GM18520 (cell line): ENCODE measurements at regions not wholly inside any gene's neighbourhood (a gene's known extent, or its start where the extent isn't known, plus 50 kb on each side); places are given as distances from the start of the nearest gene placed in this dataset.

ENCODE experiments used
- ATAC-seq: cut with Tn5 transposase; IDR thresholded peaks from one replicate; pipeline ENCODE4 v1.9.1; 2021; ENCODE audit not compliant: unreplicated experiment

DNA sequence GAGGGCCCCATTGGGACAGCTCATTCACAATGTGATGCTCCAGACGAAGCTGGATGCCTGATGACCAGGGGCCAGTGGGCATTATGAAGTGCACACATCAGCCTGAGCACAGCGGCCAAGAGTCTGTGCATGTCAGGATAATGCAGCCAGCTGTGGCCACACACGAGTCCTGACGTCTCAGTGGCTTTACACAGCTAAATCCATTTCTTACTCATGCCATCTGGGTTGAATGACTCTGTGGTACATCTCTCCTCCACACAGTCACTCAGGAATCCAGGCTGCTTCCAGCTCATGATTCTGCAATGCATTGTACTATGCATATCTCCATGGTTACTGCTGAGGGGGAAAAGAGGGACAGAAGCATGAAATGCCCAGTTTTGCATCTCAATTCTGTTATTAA, 123.6 kb downstream of the PRLHR start:
- ATAC-seq = no peak

DNA sequence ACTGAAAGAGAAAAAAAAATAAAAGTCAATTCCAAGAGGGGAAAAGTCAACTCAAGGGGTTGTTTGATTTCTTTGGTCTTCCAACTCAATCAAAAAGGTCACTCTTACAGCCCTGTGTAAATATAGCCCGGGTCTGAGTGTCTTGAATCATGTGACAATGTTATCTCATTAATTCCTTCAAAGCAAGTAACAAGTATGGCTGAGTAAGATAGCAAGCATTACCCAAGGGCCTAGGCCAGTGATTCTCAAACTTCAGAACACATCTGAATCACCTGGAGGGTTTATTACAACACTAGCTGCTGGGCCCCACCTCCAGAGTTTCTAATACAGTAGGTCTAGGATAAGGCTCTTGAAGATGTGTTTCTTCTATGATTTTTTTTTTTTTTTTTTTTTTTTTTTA, 125.0 kb downstream of the PRLHR start:
- ATAC-seq = no peak

DNA sequence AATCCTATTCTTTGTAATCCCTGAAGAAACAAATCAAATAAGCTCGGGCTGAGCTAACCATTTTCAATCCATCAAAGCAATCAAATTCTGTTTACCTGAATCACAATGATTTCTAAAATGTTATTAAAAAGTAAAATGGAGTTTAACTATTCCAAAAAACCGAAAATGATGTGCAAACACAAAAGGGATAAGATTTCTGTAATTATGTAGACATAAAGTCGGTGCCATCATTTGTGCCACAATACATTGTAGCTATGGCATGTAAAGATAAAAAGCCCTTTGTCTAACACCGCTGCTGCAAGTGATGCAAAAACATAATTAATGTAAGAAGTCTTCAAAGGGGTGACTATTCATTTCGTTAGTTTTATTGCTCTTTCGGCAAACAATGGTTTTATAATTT, 125.1 kb upstream of the FAM204A start:
- no peak for ATAC-seq

DNA sequence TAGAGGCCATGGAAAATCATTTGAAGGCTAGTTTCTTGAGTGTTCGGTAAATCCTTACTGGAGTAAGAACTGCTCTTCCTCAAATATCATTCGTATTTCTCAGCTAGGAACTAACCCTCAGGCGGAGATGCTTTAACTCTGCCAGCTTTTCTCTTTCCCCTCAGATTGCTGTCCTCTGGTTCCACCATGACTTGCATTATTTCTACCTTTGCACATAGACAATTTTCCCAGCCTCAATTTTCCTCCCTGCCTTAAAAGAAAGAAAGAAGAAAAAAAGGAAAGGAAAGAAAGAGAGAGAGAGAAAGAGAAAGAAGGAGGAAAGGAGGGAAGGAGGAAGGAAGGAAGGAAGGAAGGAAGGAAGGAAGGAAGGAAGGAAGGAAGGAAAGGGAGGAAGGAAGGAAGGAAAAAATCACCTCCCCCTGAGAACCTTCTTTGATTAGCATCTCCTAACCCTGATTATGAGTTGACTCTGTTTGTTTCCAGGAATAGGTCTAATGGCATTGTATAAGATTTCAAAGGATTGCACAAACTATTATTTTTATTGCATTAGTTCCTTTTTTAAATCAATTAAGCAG, 123.3 kb upstream of the FAM204A start:
- no peak for ATAC-seq

DNA sequence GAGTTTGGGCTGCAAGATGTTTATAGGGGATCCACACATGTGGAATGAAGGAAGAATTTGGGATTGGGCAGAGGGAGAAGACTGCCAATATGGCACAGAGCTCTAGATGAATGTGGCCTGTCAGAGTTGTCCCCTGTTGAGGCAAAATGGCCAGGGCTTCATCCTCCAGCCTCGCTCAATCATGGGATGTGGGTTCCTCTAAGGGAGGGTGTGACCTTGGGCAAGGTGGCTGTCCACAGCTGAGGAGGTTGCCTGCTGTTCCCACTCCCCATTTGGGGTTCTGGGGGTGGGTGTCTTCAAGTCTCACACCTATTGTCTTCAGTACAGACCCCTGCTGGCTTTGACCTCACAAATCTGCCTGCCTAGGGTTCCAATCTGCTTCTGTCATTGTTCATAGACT, 121.6 kb upstream of the FAM204A start:
- ATAC-seq = no peak

DNA sequence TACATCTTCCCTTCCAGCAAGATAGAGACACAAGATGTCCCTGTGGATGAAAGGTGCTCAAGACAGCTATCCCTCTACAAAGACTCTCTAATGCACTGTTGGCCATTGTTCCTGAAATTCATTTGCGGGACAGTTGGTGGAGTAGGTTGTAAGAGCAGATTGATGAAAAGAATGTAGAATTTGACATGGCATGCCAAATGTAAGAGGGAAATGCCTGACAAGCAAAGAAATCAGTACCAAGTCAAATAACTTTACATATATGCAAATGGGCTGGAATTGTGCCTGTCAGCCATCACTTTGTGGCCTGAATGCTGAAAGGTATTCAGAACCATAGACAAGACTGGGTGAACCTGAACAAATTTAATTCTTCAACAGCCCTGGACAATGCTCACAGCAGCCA, 120.3 kb upstream of the FAM204A start:
- ATAC-seq = no peak

DNA sequence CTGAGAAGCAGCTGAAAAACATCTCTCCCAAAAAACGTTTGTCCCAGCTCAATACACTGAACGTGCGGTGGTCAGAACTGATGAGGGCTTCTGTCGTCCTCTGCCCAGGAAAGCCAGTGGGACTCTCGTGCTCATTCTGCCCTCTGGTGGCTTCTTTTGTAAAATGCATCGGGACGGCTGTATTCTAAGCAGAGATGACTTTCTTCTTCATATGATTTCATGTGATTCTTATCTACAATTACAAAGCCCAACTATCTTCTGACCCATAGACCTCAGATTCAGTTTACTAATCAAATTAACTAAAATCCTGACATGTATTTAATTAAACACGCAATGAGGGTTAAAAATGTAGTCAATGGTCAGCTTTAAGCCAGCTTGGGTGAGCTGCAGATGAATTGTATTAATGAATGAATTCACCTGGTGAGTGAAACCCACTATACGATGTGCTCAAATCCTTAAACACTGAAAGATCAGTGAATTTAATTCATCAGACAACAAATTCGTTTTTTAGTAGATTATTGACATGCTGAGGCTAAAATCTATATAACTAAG, 117.6 kb upstream of the FAM204A start:
- ATAC-seq = no peak

DNA sequence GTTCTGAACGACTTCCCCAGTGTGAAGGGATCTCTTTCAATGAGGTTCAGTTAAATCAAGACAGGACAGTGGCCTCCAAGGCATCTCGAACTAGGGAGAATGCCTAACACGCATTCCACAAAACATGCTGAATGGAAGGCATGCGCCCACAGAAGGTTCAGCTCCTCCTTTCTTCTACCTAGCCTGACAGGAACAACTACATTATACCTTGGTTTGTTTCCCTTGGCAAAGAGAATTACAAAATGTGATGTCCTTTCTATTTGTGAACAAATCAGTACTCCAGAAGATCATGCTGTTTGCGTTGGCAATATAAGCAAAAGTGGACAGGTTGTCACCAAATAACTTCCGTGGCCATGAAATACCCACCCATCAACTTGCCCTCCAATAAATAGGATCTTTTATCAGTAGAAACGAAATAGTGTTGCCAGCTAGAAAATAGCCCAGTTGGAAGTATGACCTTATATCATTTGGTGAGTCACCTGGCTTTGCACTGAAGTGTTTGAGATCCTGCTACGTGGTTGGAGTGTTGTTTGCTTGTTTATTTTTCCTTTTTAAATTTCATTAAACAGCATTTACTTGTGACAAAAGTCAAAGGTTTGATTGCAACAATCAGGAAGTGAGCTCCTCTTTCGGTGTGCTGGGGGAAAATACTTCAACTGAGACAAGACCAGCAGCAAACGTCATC, 117.0 kb upstream of the FAM204A start:
- ATAC-seq = no peak

DNA sequence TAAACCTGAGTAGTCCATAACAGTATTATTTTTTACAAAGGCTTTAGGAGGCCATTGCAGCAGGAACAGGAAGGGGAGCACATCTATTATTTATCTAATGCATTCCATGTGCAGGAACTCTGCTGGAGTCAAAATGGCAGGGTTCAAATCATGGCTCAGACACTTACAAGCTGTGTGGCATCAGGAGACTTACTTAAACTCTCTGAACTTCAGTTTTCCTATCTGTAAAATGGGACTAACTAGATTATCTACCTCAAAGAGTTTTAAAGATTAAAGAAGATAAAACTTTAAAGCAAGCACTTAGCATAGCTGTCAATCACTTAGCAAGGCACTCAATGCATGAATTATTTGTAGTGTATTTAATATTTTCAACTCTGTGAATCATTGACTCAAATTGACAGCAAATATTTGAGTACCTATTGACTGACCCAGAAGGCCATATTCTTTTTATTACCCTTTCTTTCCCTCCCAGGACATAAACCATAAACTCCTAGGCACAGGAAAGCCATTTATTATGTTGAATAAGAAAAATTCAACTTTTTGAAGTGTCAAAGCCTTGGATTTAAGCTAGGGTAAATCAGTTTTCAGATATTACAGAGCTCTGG, 115.8 kb upstream of the FAM204A start:
- ATAC-seq = no peak

DNA sequence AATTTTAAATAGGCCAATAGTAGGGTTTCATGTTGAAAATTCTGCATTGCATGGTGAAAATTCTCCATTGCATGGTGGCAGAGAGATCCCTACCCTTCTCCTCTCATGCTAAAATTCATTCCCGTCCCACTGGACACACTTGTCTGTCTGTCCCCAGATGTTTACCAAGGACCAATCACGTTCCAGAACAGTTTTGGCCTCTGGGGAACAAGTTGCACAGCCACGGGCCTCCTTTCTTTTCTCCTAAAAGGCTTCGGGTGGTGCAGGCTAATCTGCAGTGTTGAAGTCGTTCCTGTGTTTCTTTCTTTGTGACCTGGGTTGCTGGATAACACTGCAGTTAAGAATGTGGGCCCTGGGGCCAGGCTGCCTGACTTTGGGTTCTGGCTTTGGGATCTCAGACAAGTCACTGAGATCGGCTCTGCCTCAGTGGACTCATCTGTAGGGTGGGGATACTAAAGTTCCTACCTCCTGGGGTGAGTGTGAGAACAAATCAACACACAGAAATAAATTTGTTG, 113.1 kb upstream of the FAM204A start:
- ATAC-seq = no peak

DNA sequence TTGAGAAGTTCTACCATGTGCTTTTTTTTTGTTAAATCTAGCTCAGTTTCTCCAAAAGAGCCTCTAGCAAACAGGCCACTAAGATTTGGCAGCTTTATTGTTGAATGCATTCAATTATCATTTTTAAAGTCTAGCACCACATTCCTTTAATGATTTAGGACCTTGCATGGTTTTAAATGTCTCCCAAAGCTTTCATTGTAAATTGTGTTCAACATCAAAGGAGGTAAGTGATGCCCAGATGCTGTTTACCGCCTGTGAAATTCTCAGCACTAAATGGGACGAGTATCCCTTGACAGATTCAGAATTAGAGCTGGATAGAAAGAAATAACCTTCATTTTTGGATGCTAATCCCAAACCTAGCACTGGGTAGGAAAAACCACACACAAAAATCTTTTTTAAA, 112.1 kb upstream of the FAM204A start:
- ATAC-seq = no peak

DNA sequence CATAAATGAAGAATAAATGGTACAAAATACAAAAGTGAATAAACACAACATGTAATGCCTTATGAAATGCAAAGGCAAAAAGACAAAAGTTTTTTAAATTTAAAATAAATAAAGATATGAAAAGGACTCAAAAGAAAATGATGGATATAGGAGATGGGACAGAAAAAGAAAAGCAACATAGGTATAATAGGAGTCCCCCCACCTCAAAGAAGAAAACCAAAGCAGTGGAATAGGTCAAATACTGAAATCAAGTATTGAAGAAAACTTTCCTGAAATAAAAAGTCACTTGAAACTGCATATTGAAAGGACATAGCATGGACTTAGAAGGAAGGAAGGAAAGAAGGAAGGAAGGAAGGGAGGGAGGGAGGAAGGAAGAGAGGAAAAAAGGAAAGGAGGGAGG, 110.0 kb upstream of the FAM204A start:
- no peak for ATAC-seq

DNA sequence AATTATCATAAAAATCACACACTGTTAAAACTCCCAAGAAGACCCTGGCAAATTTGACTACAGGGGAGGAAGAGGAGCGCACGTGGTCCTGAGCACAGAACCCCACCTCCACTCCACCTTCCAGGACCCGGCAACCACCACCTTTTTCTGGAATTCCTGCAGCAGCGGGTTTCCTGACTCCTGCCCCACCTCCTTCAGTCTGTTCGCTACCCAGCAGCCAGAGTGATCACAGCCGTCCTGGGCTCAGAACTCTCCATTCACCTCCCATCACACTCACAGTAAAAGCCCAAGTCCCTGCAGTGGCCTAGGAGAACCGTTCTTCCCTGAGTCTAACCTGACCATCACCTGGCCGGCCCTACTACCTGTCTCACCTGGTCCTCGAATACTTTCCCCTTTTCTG, 107.4 kb upstream of the FAM204A start:
- no peak for ATAC-seq

DNA sequence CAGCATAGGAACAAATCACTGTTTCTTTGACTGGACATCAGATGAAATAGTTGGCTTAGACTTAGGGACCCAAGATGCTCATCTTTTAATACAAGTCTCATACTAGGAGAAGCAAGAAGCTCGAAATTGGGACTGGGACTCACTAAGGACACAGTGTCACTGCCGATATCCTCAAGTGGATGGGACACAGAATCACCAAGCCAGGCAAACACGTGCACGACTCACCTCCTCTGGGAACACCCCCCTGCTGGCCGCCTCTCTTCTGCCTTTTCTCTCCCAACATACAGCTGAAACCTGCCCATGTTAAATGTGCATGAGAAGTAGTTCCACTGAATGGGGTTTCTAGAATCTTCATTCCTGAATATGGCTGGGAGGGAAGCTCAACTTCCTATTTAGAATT, 106.6 kb upstream of the FAM204A start:
- ATAC-seq = no peak

DNA sequence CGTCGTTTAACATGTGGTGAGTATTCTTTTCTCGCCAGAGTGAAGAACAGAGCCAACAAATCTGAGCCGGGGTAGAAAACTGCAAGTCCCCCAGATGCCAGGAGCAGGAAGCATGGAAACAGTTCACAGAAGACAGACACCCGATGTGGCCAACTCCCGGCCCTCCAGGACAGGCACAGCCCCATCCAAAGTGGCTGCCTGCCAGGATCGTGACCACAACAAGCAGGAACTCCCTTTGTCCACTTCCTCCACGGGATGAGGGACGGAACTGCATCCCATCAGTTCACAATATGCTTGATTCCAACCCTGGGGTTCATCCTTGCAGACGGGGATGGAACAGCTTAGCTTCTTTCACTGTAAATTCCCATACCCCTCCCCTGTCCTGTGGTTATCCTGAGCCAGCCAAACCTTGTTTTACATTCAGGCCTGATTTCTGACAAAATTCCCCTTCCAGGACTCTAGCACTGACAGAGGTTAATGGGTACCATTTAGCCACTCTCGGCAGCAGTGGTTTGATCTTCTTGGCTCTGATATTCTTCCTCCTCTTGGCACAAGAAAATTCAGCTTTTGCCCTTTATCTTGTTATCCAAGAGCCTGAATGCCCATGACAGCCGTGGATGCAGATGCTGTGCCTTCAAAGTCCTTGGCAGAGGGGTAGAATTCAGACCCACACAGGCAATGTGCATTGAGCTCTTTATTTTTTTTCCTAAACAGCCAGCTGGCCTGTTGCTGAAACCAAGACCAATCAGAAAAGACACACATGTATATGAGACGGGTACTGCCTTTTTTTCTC, 105.5 kb upstream of the FAM204A start:
- ATAC-seq = no peak

DNA sequence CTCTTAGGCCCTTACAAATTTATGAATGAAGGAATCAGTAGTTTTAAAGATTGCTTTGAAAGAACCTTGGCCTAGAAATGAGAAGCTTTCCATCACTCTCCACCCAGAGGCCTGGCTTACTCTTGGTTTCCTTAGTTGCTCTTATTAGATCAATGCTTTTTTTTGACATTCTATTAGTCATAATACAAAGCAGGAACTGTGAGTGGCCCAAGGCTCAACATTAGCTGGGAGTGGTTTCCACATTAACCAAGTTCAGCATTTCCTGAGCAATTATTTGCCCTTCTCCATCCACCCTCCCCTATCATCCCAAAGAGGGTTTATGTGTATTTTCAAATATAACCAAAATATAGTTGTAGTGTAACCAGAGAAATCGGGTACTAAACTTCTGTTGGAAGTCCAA, 103.4 kb upstream of the FAM204A start:
- ATAC-seq = no peak

DNA sequence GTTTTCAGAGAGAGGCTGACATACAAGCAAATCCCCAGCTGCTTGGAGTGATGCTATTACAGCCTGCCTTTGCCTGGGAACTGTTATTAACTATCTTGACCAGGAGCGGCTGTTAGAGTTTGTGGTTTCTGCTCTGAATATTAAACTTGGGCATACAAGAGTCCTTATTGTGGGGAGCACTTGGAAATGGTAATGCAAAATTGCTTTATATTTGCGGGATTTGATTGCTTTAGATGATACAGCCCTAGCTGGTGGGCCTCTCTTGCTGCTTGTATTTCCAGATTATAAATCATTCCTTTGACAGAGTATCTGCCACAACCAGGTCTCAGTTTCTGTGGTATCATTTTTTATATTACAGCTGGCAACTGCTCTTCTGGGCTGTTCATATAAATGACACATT, 101.9 kb upstream of the FAM204A start:
- no peak for ATAC-seq

DNA sequence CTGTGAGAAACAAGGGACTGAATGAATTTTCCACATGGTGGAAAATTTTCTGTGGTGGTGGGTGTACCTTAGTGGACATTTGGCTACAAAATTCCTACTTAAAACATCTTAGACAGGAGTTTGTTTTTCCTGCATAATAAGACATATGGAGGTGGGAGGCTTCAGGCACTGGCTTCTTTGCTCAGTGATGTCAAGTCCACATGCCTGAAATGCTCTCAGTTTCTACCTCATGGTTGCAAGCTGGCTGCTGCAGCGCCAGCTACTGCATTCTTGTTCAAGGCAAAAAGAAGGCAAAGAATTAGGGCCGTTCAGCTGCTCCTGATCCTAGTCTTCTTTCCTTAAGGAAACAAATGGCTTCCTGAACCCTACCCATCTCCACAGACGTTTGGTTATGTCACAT, 99.9 kb upstream of the FAM204A start:
- ATAC-seq = no peak

DNA sequence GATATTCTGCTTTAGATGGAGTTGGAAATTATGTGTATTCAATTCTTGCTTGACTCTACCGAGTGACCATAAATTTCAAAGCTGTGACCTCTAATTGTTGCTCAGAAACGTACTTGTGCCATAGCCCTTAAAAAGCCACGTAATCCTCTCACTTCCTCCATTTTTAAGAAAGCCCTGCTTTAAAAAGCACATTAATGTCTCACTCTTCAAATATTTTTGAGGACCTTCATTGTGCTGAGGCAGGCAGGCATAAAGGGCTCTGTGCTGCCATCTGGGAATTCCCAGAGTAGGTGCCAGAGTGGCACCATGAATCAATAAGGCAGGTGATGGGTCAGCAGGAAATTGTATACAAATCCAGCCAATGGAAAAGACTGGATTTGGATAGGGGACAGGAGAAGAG, 97.7 kb upstream of the FAM204A start:
- ATAC-seq = no peak

DNA sequence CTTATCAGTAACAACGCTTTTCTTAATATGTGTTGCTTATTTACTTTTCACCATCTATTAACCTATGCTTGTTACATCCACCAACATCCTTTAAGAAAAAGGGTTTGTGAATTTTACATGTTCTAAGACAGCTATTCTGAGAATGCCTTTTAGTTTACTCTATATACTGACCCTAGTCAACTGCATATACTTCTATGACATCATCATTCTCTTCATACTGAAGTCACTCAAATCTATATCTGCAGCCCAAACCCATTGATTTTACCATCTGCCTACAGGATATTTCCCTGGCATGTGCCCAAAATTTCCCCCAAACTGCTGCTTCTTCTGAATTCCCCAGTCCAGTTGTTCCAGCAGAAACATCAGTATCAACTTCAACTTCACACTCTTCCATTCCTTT, 94.6 kb upstream of the FAM204A start:
- no peak for ATAC-seq

DNA sequence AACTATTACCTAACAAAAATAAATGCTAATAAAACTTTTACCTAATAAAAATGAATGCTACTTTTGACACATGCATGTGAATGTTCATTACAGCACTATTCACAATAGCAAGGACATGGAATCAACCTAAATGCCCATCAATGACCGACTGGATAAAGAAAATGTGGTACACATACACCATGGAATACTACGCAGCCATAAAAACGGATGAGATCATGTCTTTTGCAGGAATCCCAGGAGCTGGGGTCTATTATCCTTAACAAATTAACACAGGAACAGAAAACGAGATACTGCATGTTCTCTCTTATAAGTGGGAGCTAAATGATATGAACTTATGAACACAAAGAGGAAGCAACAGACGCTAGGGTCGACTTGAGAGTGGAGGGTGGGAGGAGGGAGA, 88.1 kb upstream of the FAM204A start:
- ATAC-seq = no peak
